ENCODE measurements at regions not wholly inside any gene's neighbourhood (a gene's known extent, or its start where the extent isn't known, plus 50 kb on each side); places are given as distances from the start of the nearest gene placed in this dataset.

DNA sequence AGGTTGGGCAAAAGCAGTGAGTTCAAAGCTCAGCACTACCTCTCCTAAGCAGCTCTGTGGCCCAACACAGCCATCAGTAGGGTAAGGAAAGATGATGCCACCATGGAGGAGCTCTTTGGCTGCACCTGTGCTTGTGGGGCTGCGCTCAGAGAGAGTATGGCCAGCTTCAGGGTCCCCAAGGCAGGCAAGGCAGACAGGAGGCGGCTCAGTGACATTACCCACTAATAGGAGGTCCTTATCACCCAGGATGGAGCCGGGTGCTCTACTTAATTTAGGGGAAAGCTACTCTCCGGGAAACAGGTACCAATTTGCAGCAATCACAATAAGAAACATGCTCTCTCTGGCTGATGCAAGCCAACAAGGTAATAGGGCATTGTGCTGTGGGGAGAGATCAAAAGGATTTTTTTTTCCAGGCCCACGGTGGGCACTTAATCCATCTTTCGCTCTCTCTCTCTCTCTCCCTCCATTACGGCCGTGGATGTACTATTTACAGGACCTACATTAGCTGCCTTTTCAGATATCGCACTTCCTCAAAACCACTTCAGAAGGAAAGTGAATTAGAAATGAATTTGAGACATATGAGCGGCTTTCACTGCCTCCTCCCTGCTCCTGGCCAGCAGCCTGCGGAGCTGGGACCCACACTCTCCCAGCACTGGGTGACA is 446.3 kb downstream of the SOX6 start:
- DNase-seq, result no peak

DNA sequence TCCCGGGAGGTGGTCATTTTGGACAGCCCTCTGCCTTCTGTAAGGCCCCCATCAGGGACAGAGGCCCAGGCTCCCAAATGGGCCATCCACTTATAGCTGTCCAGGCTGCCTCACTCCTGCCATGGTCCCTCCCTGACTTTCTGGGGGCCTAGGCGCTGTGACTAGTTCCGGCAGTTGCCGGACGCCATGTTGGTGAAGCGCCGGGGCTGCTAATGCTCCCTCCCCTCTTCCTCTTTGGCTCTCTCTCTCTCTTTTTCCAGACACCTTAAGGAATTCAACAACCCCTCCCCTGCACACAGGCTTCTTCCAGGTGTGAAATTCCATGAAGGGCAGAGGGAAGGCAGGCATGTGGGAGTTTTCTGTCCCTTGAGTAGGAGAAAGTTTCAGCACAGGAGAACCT is 445.6 kb downstream of the SOX6 start:
- no peak for DNase-seq

DNA sequence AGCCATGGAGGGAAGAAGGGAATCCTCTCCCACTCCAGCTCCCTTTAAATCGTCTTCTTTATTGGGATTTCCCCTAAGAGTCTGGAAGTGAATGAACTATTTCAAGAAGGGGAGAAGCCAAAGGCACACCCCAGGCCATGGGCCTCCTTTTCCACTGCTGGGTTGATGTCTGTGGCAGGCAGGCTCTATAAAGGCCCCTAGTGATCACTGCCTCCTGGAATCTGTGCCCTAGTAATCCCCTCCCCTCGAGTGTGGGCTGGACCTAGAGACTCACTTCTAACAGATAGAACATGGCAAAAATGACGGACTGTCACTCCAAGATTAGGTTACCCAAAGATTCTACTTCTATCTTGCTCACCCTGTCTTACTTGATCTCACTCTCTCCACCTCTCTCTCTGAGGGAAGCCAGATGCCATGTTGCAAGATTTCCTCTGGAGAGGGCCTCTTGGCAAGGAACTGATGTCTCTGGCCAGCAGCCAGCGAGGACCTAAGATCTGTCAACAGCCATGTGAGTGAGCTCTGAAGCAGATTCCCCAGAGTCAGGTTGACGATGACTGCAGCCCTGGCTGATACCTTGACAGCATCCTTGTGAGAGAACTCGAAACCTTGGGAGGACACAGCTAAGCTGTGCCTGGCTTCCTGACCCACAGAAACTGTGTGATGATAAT is 444.8 kb downstream of the SOX6 start:
- no peak for DNase-seq

DNA sequence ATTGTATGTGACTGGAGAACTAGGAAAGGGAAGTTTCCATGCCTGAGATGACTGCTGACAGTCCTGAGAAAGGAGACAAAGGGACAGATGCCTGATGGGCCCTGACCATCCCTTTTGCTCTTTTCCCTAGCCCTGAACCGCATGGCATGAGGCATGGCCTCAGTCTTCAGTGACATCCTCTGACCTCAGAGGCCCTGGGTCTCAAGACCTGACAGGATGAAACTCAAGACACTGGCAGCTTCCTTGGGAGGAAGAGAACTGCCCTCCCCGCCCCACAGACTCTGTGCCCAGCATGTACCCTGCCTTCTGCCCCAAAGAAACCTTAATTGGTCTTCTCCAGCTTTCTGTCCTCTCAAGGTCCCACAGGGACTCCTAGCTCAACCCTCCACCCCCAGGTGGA is 444.1 kb downstream of the SOX6 start:
- DNase-seq, result no peak

DNA sequence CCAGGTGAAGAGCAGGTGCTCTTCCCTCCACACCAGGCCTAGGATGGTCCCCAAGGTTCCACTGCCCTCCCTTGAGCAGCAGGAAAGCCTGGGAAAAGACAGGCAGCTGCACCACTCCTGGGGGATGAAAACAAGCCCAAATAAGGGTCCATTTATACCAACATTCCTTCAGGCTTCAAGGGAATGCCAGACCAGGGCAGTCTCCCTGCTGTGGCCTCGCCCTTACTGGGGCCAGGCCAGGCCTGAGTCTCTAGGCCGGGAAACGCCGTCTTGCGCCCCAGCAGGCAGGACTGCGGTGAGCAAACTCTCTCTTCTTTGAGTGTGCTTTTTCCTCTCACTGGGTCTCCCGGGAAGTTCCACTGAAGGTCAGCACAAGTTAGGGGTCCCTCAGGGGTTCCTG is 443.5 kb downstream of the SOX6 start:
- no peak for DNase-seq

DNA sequence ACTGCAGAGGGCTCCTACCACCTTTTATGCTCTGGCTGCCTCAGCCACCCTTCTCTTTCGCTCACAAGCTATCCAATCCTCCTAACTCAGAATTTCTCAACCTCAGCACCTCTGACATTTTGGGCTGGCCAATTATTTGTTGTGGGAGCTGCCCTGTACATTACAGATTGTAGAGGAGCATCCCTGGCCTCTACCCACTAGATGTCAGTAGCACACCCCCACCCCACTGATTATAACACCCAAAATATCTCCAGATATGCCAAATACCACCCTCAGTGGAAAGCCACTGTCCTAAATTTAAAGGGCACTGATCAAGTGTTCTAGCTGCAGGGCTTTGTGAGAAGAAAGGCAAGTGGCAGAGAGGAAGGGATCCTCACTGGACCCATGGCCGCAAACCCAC is 443.1 kb downstream of the SOX6 start:
- no peak for DNase-seq

All from renal pelvis (tissue), 1 donor.